Right lobe of liver (tissue), 6 donors: ENCODE measurements at regions not wholly inside any gene's neighbourhood (a gene's known extent, or its start where the extent isn't known, plus 50 kb on each side); places are given as distances from the start of the nearest gene placed in this dataset.

ENCODE experiments used
- ATAC-seq, 4 donors: fragments of 200-7000 bp; cut with Tn5 transposase; one replicate each; pipeline ENCODE4 v1.9.1; 2020; ENCODE audit warnings: mild to moderate bottlenecking in 4 of 4, moderate library complexity in 4 of 4
- DNase-seq, 3 donors: peaks; one replicate each; pipeline ENCODE4 v3.0.0-alpha.2; 2020
- H3K27ac ChIP-seq, 3 donors: fragments of 200-600 bp; one replicate each; pipeline ENCODE4 v1.8.0; 2022
- H3K27me3 ChIP-seq, 2 donors: fragments of 200-600 bp; one replicate each; pipeline ENCODE4 v1.8.0; 2022
- H3K36me3 ChIP-seq, 4 donors: fragments of 200-600 bp; sonication (generic) in 1 of 4; one replicate each; pipeline versions ENCODE4 v1.5.1 to v1.8.0; 2017 to 2022; ENCODE audit warnings: control low read depth in 1 of 4
- H3K4me1 ChIP-seq, 4 donors: fragments of 200-600 bp; sonication (generic) in 1 of 4; one replicate each; pipeline versions ENCODE4 v1.5.1 to v1.8.0; 2017 to 2022; ENCODE audit warnings: control low read depth in 1 of 4
- H3K4me3 ChIP-seq, 3 donors: fragments of 200-600 bp; one replicate each; pipeline ENCODE4 v1.8.0; 2022
- H3K9me3 ChIP-seq, 4 donors: fragments of 200-600 bp; sonication (generic) in 1 of 4; one replicate each; pipeline versions ENCODE4 v1.5.1 to v1.8.0; 2017 to 2022; ENCODE audit warnings: control low read depth in 1 of 4
- CTCF ChIP-seq, 4 donors: fragments of 200-600 bp in 3 of 4; fragments of 450-650 bp in 1 of 4; IDR thresholded peaks; one replicate each; pipeline versions ENCODE4 v1.5.1 to v1.8.0; 2016 to 2022; ENCODE audit warnings: antibody characterized with exemption in 4 of 4, mild to moderate bottlenecking in 2 of 4
- POLR2A ChIP-seq: fragments of 450-650 bp; IDR thresholded peaks from one replicate; pipeline ENCODE4 v1.6.1; 2017; ENCODE audit warnings: antibody characterized with exemption, mild to moderate bottlenecking
- WGBS: methylation state at CpG from one replicate; pipeline ENCODE4 v1.1.6; 2018; ENCODE audit warnings: low coverage, low lambda C conversion rate; ENCODE audit not compliant: insufficient coverage; ENCODE audit errors: missing lambda C conversion rate; 5-methylcytosine and 5-hydroxymethylcytosine counted together
- intact Hi-C, 2 donors: fragments of 100-400 bp; cut with DNase I; formaldehyde crosslinking; loops; one replicate each; pipeline versions ENCODE4 v1.11.2 to v1.14.1; 2022
- donor health status: DM: no; HTN: yes; CAD: no.
- donor health status: DM: no; HTN: no; CAD: no.
- donor health status: DM: no; HTN: no; CAD: no.
- donor health status: DM: no; HTN: yes; CAD: no.
- donor health status: DM: no; HTN: yes; CAD: no.

GRCh38 chr20:57837208-57838035 is 127.6 kb upstream of the PMEPA1 start:
- H3K4me3 ChIP-seq = no peak overlapping the region
- ATAC-seq (no peak), DNase-seq (no peak)
- intact Hi-C loops = no loop called here
- WGBS = 71% methylated on average over 7 of the region's 24 CpGs
- no peak overlapping the region for H3K27ac ChIP-seq
- no peaks in the 10 kb centered on the region for H3K36me3 ChIP-seq
- H3K4me1 ChIP-seq = no peaks in the 10 kb centered on the region
- H3K9me3 ChIP-seq = no peaks in the 10 kb centered on the region
- no peak for TF ChIP-seq POLR2A
- no peaks in the 10 kb centered on the region for H3K27me3 ChIP-seq

GRCh38 chr20:57835588-57836455 is 126.0 kb upstream of the PMEPA1 start:
- intact Hi-C loops = no loop called here
- TF ChIP-seq POLR2A (no peak), CTCF (IDR thresholded peaks at IDR 0.05) (no peak)
- no peak overlapping the region for H3K4me3 ChIP-seq
- H3K36me3 ChIP-seq = no peaks in the 10 kb centered on the region
- no peak for DNase-seq
- ATAC-seq = no peak
- H3K27ac ChIP-seq = no peak overlapping the region
- H3K27me3 ChIP-seq = no peaks in the 10 kb centered on the region
- 27% methylated on average over 13 of the region's 30 CpGs for WGBS
- H3K4me1 ChIP-seq = no peaks in the 10 kb centered on the region
- no peaks in the 10 kb centered on the region for H3K9me3 ChIP-seq

- no peak for DNase-seq
- Histone ChIP-seq H3K36me3 (no peaks in the 10 kb centered on the region), H3K9me3 (no peaks in the 10 kb centered on the region), H3K27ac (no peak overlapping the region), H3K27me3 (no peaks in the 10 kb centered on the region), H3K4me1 (no peaks in the 10 kb centered on the region), H3K4me3 (no peak overlapping the region)
- intact Hi-C loops = no loop called here
- WGBS = 67% methylated on average over 1 of the region's 1 CpG
- TF ChIP-seq POLR2A = no peak
- no peak for TF ChIP-seq CTCF (IDR thresholded peaks at IDR 0.05)
- ATAC-seq = no peak
Observed at GRCh38 chr20:57835074-57835452, 125.2 kb upstream of the PMEPA1 start.

GRCh38 chr20:57834306-57835073 is 124.7 kb upstream of the PMEPA1 start:
- no peaks in the 10 kb centered on the region for H3K9me3 ChIP-seq
- 53% methylated on average over 13 of the region's 17 CpGs for WGBS
- intact Hi-C loops = no loop called here
- no peak overlapping the region for H3K27ac ChIP-seq
- H3K4me3 ChIP-seq = no peak overlapping the region
- DNase-seq (no peak), ATAC-seq (no peak)
- no peaks in the 10 kb centered on the region for H3K27me3 ChIP-seq
- H3K4me1 ChIP-seq = no peaks in the 10 kb centered on the region
- TF ChIP-seq CTCF (IDR thresholded peaks at IDR 0.05) (no peak), POLR2A (no peak)
- no peaks in the 10 kb centered on the region for H3K36me3 ChIP-seq
